ENCODE measurements at regions not wholly inside any gene's neighbourhood (a gene's known extent, or its start where the extent isn't known, plus 50 kb on each side); places are given as distances from the start of the nearest gene placed in this dataset.

- Histone ChIP-seq H3K36me3 (ENCODE audit: control insufficient read depth, insufficient read depth, low read length) (no peaks in the 10 kb centered on the region), H3K9me3 (ENCODE audit: control insufficient read depth, low read depth, low read length) (no peaks in the 10 kb centered on the region), H3K4me3 (ENCODE audit: low read length) (no peak overlapping the region), H3K27me3 (ENCODE audit: control insufficient read depth, insufficient read depth, low read length) (no peaks in the 10 kb centered on the region), H3K4me1 (ENCODE audit: control insufficient read depth, insufficient read depth, low read length) (no peaks in the 10 kb centered on the region), H3K27ac (ENCODE audit: low read length) (no peak overlapping the region)
- 33% methylated on average over 1 of the region's 3 CpGs for WGBS (ENCODE audit: insufficient coverage, low lambda C conversion rate)
- DNase-seq, result no peak
Measured at GRCh38 chr16:76222087-76222486, 55.1 kb upstream of the CNTNAP4 start.

GRCh38 chr16:76222853-76223252, 54.3 kb upstream of the CNTNAP4 start:
- 60% methylated on average over 1 of the region's 2 CpGs for WGBS (ENCODE audit: insufficient coverage, low lambda C conversion rate)
- H3K4me3 ChIP-seq (ENCODE audit: low read length), result no peak overlapping the region
- no peak overlapping the region for H3K27ac ChIP-seq (ENCODE audit: low read length)
- no peaks in the 10 kb centered on the region for H3K27me3 ChIP-seq (ENCODE audit: control insufficient read depth, insufficient read depth, low read length)
- no peak for DNase-seq
- H3K36me3 ChIP-seq (ENCODE audit: control insufficient read depth, insufficient read depth, low read length), result no peaks in the 10 kb centered on the region
- H3K4me1 ChIP-seq (ENCODE audit: control insufficient read depth, insufficient read depth, low read length), result no peaks in the 10 kb centered on the region
- H3K9me3 ChIP-seq (ENCODE audit: control insufficient read depth, low read depth, low read length), result no peaks in the 10 kb centered on the region

GRCh38 chr16:76226011-76226410, 51.2 kb upstream of the CNTNAP4 start:
- 50% methylated on average over 2 of the region's 14 CpGs for WGBS (ENCODE audit: insufficient coverage, low lambda C conversion rate)
- H3K36me3 ChIP-seq (ENCODE audit: control insufficient read depth, insufficient read depth, low read length), result no peaks in the 10 kb centered on the region
- no peak overlapping the region for H3K4me3 ChIP-seq (ENCODE audit: low read length)
- no peak overlapping the region for H3K27ac ChIP-seq (ENCODE audit: low read length)
- DNase-seq, result no peak
- H3K9me3 ChIP-seq (ENCODE audit: control insufficient read depth, low read depth, low read length), result no peaks in the 10 kb centered on the region
- H3K27me3 ChIP-seq (ENCODE audit: control insufficient read depth, insufficient read depth, low read length), result no peaks in the 10 kb centered on the region
- no peaks in the 10 kb centered on the region for H3K4me1 ChIP-seq (ENCODE audit: control insufficient read depth, insufficient read depth, low read length)

GRCh38 chr16:76226481-76226880, 50.7 kb upstream of the CNTNAP4 start:
- Histone ChIP-seq H3K27ac (ENCODE audit: low read length) (no peak overlapping the region), H3K27me3 (ENCODE audit: control insufficient read depth, insufficient read depth, low read length) (no peaks in the 10 kb centered on the region), H3K9me3 (ENCODE audit: control insufficient read depth, low read depth, low read length) (no peaks in the 10 kb centered on the region), H3K4me3 (ENCODE audit: low read length) (no peak overlapping the region), H3K4me1 (ENCODE audit: control insufficient read depth, insufficient read depth, low read length) (no peaks in the 10 kb centered on the region), H3K36me3 (ENCODE audit: control insufficient read depth, insufficient read depth, low read length) (no peaks in the 10 kb centered on the region)
- DNase-seq, result no peak
- 100% methylated on average over 2 of the region's 3 CpGs for WGBS (ENCODE audit: insufficient coverage, low lambda C conversion rate)
